ENCODE measurements at regions not wholly inside any gene's neighbourhood (a gene's known extent, or its start where the extent isn't known, plus 50 kb on each side); places are given as distances from the start of the nearest gene placed in this dataset.

DNA sequence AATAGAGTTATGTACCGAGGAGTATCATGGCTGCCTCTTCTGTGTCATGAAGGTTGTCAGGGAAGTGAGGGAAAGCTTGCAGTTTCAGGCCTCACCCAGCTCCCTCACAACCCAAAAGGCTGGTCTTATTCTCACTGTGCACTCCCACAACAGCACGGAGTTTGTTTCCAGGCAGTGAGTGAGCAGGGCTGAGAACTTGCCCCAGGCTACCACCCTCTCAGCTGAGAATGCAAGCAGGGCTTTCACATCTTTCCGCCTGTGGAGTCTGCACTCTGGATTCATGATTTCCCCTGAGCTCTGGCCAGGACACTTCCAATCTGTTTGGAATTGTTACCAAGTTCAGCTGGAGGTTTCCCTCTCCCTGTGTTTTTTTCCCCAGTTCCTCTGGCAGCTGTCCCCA lies 2284.7 kb upstream of the PCDH20 start:
- TF ChIP-seq, protein P1, sequence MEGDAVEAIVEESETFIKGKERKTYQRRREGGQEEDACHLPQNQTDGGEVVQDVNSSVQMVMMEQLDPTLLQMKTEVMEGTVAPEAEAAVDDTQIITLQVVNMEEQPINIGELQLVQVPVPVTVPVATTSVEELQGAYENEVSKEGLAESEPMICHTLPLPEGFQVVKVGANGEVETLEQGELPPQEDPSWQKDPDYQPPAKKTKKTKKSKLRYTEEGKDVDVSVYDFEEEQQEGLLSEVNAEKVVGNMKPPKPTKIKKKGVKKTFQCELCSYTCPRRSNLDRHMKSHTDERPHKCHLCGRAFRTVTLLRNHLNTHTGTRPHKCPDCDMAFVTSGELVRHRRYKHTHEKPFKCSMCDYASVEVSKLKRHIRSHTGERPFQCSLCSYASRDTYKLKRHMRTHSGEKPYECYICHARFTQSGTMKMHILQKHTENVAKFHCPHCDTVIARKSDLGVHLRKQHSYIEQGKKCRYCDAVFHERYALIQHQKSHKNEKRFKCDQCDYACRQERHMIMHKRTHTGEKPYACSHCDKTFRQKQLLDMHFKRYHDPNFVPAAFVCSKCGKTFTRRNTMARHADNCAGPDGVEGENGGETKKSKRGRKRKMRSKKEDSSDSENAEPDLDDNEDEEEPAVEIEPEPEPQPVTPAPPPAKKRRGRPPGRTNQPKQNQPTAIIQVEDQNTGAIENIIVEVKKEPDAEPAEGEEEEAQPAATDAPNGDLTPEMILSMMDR (IDR thresholded peaks at IDR 0.05; ENCODE audit: extremely low read depth in 1 of 2, insufficient read depth in 1 of 2, low read depth in 1 of 2, low read length in 2 of 2): no peak
- no peak for TF ChIP-seq JUN (IDR thresholded peaks at IDR 0.05; ENCODE audit: borderline replicate concordance, insufficient read depth, insufficient read length, low read depth)
- TF ChIP-seq POLR2AphosphoS5 (IDR thresholded peaks at IDR 0.05; ENCODE audit: insufficient read depth, low read depth, low read length): no peak
- TF ChIP-seq EZH2 (IDR thresholded peaks at IDR 0.05; ENCODE audit: borderline replicate concordance, low read depth, low read length, severe bottlenecking): no peak

Data from endothelial cell of umbilical vein (primary cell).